B cell (primary cell): ENCODE measurements at regions not wholly inside any gene's neighbourhood (a gene's known extent, or its start where the extent isn't known, plus 50 kb on each side); places are given as distances from the start of the nearest gene placed in this dataset.

ENCODE experiments used
- ATAC-seq: fragments of 200-7000 bp; cut with Tn5 transposase; one replicate; pipeline ENCODE4 v1.10.0; 2021; ENCODE audit warnings: low read depth, mild to moderate bottlenecking, moderate number of reproducible peaks, moderate library complexity
- CTCF ChIA-PET: fragments of 350-600 bp; sonication (Branson Sonifier 250); formaldehyde crosslinking; loops from one replicate; lab custom pipeline; 2021; ENCODE audit warnings: antibody characterized with exemption, inconsistent platforms; lab: Charles Lee
- POLR2A ChIA-PET: fragments of 350-600 bp; sonication (Branson Sonifier 250); formaldehyde crosslinking; loops from one replicate; lab custom pipeline; 2021; ENCODE audit warnings: antibody characterized with exemption; lab: Charles Lee
- DNase-seq: peaks from one replicate; pipeline ENCODE4 v3.0.0; 2013
- H2AFZ ChIP-seq: 2 replicates; pipeline ENCODE4 v1.6.1; 2012; ENCODE audit warnings: mild to moderate bottlenecking, low read depth, low read length; ENCODE audit not compliant: insufficient read depth, poor library complexity, severe bottlenecking
- H3K27ac ChIP-seq, 2 donors: 1 replicate in 1 of 2; 2 replicates in 1 of 2; pipeline ENCODE4 v1.5.1; 2012 to 2013; ENCODE audit warnings: low read length in 2 of 2, mild to moderate bottlenecking in 2 of 2, moderate library complexity in 1 of 2
- H3K27me3 ChIP-seq, 4 experiments: fragments of 200-600 bp in 1 of 4; sonication (generic) in 1 of 4; replicated peaks in 1 of 4; 1 replicate in 2 of 4; 2 replicates in 2 of 4; pipeline versions ENCODE4 v1.6.1 to v1.7.0; 2013 to 2016; ENCODE audit warnings: low read length in 3 of 4, mild to moderate bottlenecking in 2 of 4, mixed read lengths in 1 of 4, moderate library complexity in 1 of 4; ENCODE audit not compliant: insufficient read depth in 4 of 4, control insufficient read depth in 3 of 4; ENCODE audit errors: control extremely low read depth in 1 of 4
- H3K36me3 ChIP-seq, 2 experiments: replicated peaks in 1 of 2; 1 replicate in 1 of 2; 2 replicates in 1 of 2; pipeline versions ENCODE4 v1.6.1 to v1.7.1; 2013; ENCODE audit warnings: low read length in 1 of 2; ENCODE audit not compliant: insufficient read depth in 2 of 2, control insufficient read depth in 1 of 2; ENCODE audit errors: control extremely low read depth in 1 of 2, extremely low read depth in 1 of 2
- H3K4me1 ChIP-seq, 2 donors: fragments of 200-600 bp in 1 of 2; sonication (generic) in 1 of 2; 1 replicate in 1 of 2; 2 replicates in 1 of 2; pipeline versions ENCODE4 v1.5.1 to v1.6.1; 2013 to 2017; ENCODE audit warnings: low read length in 2 of 2; ENCODE audit not compliant: control insufficient read depth in 2 of 2, insufficient read depth in 2 of 2
- H3K4me2 ChIP-seq: replicated peaks from 2 replicates; pipeline ENCODE3; 2012; ENCODE audit warnings: mild to moderate bottlenecking, low read depth, low read length; ENCODE audit not compliant: poor library complexity, severe bottlenecking
- H3K4me3 ChIP-seq, 5 experiments: fragments of 200-600 bp in 1 of 5; sonication (generic) in 1 of 5; 1 replicate in 3 of 5; 2 replicates in 2 of 5; pipeline versions ENCODE4 v1.5.1 to v1.7.0; 2011 to 2016; ENCODE audit warnings: low read length in 4 of 5, mild to moderate bottlenecking in 4 of 5, low read depth in 2 of 5, control low read depth in 1 of 5, moderate library complexity in 1 of 5; ENCODE audit not compliant: insufficient read depth in 1 of 5; ENCODE audit errors: control extremely low read depth in 1 of 5, extremely low read depth in 1 of 5
- H3K79me2 ChIP-seq: fragments of 200-600 bp; sonication (generic); one replicate; pipeline ENCODE4 v1.6.0; 2016; ENCODE audit warnings: low read length; ENCODE audit not compliant: control insufficient read depth, insufficient read depth
- H3K9ac ChIP-seq: fragments of 200-600 bp; sonication (generic); 2 replicates; pipeline ENCODE4 v1.6.1; 2017; ENCODE audit warnings: mild to moderate bottlenecking, low read length, moderate library complexity
- H3K9me3 ChIP-seq, 3 donors: one replicate each; pipeline versions ENCODE4 v1.6.1 to v1.7.1; 2013; ENCODE audit warnings: low read length in 2 of 3; ENCODE audit not compliant: control insufficient read depth in 2 of 3, insufficient read depth in 1 of 3; ENCODE audit errors: control extremely low read depth in 1 of 3
- H4K20me1 ChIP-seq: 2 replicates; pipeline ENCODE4 v1.6.0; 2012; ENCODE audit warnings: mild to moderate bottlenecking, low read length; ENCODE audit not compliant: insufficient read depth, control insufficient read depth, poor library complexity, severe bottlenecking
- H3K27ac Mint-ChIP-seq: one replicate; pipeline ENCODE4 v1.8.0; 2021; ENCODE audit warnings: mixed read lengths
- H3K27me3 Mint-ChIP-seq: one replicate; pipeline ENCODE4 v1.8.0; 2021; ENCODE audit warnings: mixed read lengths
- H3K4me1 Mint-ChIP-seq: one replicate; pipeline ENCODE4 v1.8.0; 2021; ENCODE audit warnings: mixed read lengths
- H3K4me3 Mint-ChIP-seq: one replicate; pipeline ENCODE4 v1.8.0; 2021; ENCODE audit warnings: mixed read lengths
- H3K9me3 Mint-ChIP-seq: one replicate; pipeline ENCODE4 v1.8.0; 2022; ENCODE audit warnings: mixed read lengths; ENCODE audit not compliant: insufficient read depth
- EZH2 ChIP-seq: IDR thresholded peaks from 2 replicates; pipeline ENCODE4 v1.6.1; 2012; ENCODE audit warnings: borderline replicate concordance, low read depth, mild to moderate bottlenecking, moderate library complexity, low read length; ENCODE audit not compliant: insufficient read depth, poor library complexity, severe bottlenecking
- WGBS: methylation state at CpG from one replicate; pipeline ENCODE4 v1.1.5; 2013; ENCODE audit warnings: missing lambda C conversion rate; ENCODE audit not compliant: insufficient coverage; 5-methylcytosine and 5-hydroxymethylcytosine counted together
- intact Hi-C: fragments of 100-400 bp; cut with micrococcal nuclease; formaldehyde crosslinking; loops from one replicate; pipeline ENCODE4 v1.10.0; 2022
- TF ChIP-seq, protein P1 (sequence below): fragments of 200-600 bp; IDR thresholded peaks from one replicate; pipeline ENCODE4 v1.8.0; 2022; ENCODE audit warnings: antibody characterized with exemption, mild to moderate bottlenecking

DNA sequence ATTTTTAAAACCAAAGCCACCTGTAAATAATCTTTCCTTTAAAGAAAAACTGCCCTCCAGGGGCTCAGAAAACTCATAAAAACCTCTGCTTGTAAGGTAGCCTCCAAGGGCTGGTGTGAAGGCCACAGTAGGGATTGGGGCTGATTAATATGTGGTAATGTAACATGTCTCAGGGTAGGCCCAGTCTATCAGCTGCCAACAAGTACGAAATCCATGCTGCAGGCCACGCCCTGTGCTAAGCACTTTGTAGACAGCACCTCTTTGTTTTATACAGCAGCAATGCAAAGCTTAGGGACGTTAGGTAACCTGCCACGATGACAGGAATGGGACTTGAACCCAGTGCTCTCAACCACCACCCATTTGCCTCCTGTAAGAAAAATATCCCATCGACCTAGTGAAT lies 65.6 kb upstream of the PRICKLE2 start:
- H3K27ac Mint-ChIP-seq: no peak overlapping the region
- Histone ChIP-seq H3K9me3 (peaks cover 0 to 6% (median 0%) of the 10 kb centered on the region in 3 donors), H3K4me2 (no peak overlapping the region), H3K27ac (no peak overlapping the region), H3K9ac (no peak overlapping the region), H3K79me2 (no peaks in the 10 kb centered on the region), H2AFZ (no peak overlapping the region), H3K36me3 (no peaks in the 10 kb centered on the region), H3K4me1 (no peaks in the 10 kb centered on the region), H3K27me3 (peaks cover 0 to 4% (median 0%) of the 10 kb centered on the region in 4 experiments), H4K20me1 (no peaks in the 10 kb centered on the region), H3K4me3 (no peak overlapping the region)
- intact Hi-C loops: no loop called here
- H3K4me3 Mint-ChIP-seq: no peak overlapping the region
- no peaks in the 10 kb centered on the region for H3K9me3 Mint-ChIP-seq
- CTCF ChIA-PET: no interaction called here
- TF ChIP-seq EZH2: no peak
- TF ChIP-seq, protein P1, sequence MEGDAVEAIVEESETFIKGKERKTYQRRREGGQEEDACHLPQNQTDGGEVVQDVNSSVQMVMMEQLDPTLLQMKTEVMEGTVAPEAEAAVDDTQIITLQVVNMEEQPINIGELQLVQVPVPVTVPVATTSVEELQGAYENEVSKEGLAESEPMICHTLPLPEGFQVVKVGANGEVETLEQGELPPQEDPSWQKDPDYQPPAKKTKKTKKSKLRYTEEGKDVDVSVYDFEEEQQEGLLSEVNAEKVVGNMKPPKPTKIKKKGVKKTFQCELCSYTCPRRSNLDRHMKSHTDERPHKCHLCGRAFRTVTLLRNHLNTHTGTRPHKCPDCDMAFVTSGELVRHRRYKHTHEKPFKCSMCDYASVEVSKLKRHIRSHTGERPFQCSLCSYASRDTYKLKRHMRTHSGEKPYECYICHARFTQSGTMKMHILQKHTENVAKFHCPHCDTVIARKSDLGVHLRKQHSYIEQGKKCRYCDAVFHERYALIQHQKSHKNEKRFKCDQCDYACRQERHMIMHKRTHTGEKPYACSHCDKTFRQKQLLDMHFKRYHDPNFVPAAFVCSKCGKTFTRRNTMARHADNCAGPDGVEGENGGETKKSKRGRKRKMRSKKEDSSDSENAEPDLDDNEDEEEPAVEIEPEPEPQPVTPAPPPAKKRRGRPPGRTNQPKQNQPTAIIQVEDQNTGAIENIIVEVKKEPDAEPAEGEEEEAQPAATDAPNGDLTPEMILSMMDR: no peak
- POLR2A ChIA-PET: no interaction called here
- DNase-seq: no peak
- WGBS: 85% methylated on average over 5 of the region's 5 CpGs
- no peaks in the 10 kb centered on the region for H3K4me1 Mint-ChIP-seq
- peaks cover 12% of the 10 kb centered on the region for H3K27me3 Mint-ChIP-seq
- no peak for ATAC-seq

DNA sequence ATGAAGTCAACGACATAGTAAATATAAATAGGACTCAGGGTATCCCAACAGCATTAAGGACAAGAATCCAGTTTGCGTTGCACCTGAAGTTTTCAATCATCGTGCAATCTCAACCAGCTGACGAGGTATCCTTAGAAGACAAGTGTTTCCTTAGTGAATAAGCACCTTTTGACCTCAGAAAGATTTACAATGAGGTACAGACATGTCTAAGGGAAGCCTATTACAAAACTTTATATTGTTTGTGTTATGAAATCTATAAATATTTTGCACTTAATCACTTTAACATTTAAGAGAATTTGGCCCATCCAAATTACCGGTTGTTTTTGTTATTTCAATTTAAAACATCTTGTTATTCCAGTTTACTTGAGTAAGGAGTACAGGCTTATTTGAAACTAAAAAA lies 64.9 kb upstream of the PRICKLE2 start:
- no peak overlapping the region for H2AFZ ChIP-seq
- no peaks in the 10 kb centered on the region for H4K20me1 ChIP-seq
- Mint-ChIP-seq H3K27ac (no peak overlapping the region), H3K9me3 (no peaks in the 10 kb centered on the region), H3K4me3 (no peak overlapping the region), H3K27me3 (peaks cover 12% of the 10 kb centered on the region), H3K4me1 (no peaks in the 10 kb centered on the region)
- no peak overlapping the region for H3K4me3 ChIP-seq
- intact Hi-C loops: no loop called here
- ChIA-PET POLR2A (no interaction called here), CTCF (no interaction called here)
- no peak for ATAC-seq
- no peak overlapping the region for H3K4me2 ChIP-seq
- H3K27me3 ChIP-seq: peaks cover 0 to 4% (median 0%) of the 10 kb centered on the region in 4 experiments
- H3K9ac ChIP-seq: no peak overlapping the region
- 62% methylated on average over 3 of the region's 5 CpGs for WGBS
- no peak for DNase-seq
- TF ChIP-seq, protein P1: no peak
- no peak for TF ChIP-seq EZH2
- H3K4me1 ChIP-seq: no peaks in the 10 kb centered on the region
- H3K36me3 ChIP-seq: no peaks in the 10 kb centered on the region
- H3K79me2 ChIP-seq: no peaks in the 10 kb centered on the region
- peaks cover 0 to 6% (median 0%) of the 10 kb centered on the region in 3 donors for H3K9me3 ChIP-seq
- no peak overlapping the region for H3K27ac ChIP-seq
